ENCODE measurements at regions not wholly inside any gene's neighbourhood (a gene's known extent, or its start where the extent isn't known, plus 50 kb on each side); places are given as distances from the start of the nearest gene placed in this dataset.

DNA sequence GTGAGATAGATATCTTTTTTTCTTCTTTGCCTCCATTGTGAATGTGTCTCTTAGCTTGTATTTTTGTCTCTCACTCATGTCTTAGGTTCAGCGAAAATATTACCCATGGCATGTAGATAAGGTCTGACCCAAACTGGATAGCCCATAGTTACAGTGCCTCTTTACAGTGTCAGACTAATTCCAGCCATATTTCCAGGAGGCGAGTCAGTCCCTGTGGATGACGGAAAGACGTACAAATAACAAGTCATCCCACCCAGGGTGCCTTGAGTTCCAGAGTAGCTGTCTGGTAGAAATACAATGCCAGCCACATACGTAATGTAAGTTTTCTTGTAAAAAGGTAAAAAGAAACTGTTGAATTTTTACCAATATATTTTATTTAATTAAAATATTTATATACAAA is 157.3 kb downstream of the ZNF281 start:
- no peaks in the 10 kb centered on the region for H3K36me3 ChIP-seq (ENCODE audit: control insufficient read depth in 4 of 4, insufficient read depth in 3 of 4, low read depth in 1 of 4, low read length in 3 of 4)
- no peaks in the 10 kb centered on the region for H3K27me3 ChIP-seq (ENCODE audit: control insufficient read depth in 4 of 4, insufficient read depth in 4 of 4, low read length in 3 of 4)
- peaks cover 0 to 13% (median 7%) of the 10 kb centered on the region in 4 donors for H3K4me1 ChIP-seq (ENCODE audit: control insufficient read depth in 4 of 4, insufficient read depth in 4 of 4, low read length in 3 of 4)
- DNase-seq (ENCODE audit: low spot score), result no peak
- H3K27ac ChIP-seq (ENCODE audit: low read depth in 1 of 2, low read length in 2 of 2), result no peak overlapping the region
- H3K9me3 ChIP-seq (ENCODE audit: control insufficient read depth in 4 of 4, low read length in 3 of 4), result no peaks in the 10 kb centered on the region
- H3K9ac ChIP-seq (ENCODE audit: low read depth in 1 of 2, low read length in 2 of 2), result no peak overlapping the region
- no peak overlapping the region for H3K4me3 ChIP-seq (ENCODE audit: low read depth in 1 of 3, low read length in 3 of 3)
- WGBS, result 96% methylated on average over 5 of the region's 5 CpGs
- no peak for TF ChIP-seq TAF1 (conservative IDR thresholded peaks at IDR 0.05)
- TF ChIP-seq, protein P1, sequence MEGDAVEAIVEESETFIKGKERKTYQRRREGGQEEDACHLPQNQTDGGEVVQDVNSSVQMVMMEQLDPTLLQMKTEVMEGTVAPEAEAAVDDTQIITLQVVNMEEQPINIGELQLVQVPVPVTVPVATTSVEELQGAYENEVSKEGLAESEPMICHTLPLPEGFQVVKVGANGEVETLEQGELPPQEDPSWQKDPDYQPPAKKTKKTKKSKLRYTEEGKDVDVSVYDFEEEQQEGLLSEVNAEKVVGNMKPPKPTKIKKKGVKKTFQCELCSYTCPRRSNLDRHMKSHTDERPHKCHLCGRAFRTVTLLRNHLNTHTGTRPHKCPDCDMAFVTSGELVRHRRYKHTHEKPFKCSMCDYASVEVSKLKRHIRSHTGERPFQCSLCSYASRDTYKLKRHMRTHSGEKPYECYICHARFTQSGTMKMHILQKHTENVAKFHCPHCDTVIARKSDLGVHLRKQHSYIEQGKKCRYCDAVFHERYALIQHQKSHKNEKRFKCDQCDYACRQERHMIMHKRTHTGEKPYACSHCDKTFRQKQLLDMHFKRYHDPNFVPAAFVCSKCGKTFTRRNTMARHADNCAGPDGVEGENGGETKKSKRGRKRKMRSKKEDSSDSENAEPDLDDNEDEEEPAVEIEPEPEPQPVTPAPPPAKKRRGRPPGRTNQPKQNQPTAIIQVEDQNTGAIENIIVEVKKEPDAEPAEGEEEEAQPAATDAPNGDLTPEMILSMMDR (IDR thresholded peaks at IDR 0.05; ENCODE audit: low read depth, low read length, missing input control), result no peak
- TF ChIP-seq YY1 (IDR thresholded peaks at IDR 0.05), result no peak
- TF ChIP-seq FOXA2 (IDR thresholded peaks at IDR 0.05), result no peak
- no peak for TF ChIP-seq FOXA1 (IDR thresholded peaks at IDR 0.05)
- no peak for TF ChIP-seq HNF4G (IDR thresholded peaks at IDR 0.05)
- no peak for TF ChIP-seq RXRA (IDR thresholded peaks at IDR 0.05)
- TF ChIP-seq RAD21 (IDR thresholded peaks at IDR 0.05), result no peak
- TF ChIP-seq, protein P2, sequence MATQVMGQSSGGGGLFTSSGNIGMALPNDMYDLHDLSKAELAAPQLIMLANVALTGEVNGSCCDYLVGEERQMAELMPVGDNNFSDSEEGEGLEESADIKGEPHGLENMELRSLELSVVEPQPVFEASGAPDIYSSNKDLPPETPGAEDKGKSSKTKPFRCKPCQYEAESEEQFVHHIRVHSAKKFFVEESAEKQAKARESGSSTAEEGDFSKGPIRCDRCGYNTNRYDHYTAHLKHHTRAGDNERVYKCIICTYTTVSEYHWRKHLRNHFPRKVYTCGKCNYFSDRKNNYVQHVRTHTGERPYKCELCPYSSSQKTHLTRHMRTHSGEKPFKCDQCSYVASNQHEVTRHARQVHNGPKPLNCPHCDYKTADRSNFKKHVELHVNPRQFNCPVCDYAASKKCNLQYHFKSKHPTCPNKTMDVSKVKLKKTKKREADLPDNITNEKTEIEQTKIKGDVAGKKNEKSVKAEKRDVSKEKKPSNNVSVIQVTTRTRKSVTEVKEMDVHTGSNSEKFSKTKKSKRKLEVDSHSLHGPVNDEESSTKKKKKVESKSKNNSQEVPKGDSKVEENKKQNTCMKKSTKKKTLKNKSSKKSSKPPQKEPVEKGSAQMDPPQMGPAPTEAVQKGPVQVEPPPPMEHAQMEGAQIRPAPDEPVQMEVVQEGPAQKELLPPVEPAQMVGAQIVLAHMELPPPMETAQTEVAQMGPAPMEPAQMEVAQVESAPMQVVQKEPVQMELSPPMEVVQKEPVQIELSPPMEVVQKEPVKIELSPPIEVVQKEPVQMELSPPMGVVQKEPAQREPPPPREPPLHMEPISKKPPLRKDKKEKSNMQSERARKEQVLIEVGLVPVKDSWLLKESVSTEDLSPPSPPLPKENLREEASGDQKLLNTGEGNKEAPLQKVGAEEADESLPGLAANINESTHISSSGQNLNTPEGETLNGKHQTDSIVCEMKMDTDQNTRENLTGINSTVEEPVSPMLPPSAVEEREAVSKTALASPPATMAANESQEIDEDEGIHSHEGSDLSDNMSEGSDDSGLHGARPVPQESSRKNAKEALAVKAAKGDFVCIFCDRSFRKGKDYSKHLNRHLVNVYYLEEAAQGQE (IDR thresholded peaks at IDR 0.05), result no peak
- no peak for TF ChIP-seq JUND (IDR thresholded peaks at IDR 0.05)
- TF ChIP-seq SP1 (IDR thresholded peaks at IDR 0.05), result no peak
- no peak for TF ChIP-seq MAX (IDR thresholded peaks at IDR 0.05)
- no peak for TF ChIP-seq ZBTB33 (IDR thresholded peaks at IDR 0.05)

GRCh38 chr1:200250469-200250868 is 159.4 kb downstream of the ZNF281 start:
- DNase-seq (ENCODE audit: low spot score), result no peak
- no peak for TF ChIP-seq MAX (IDR thresholded peaks at IDR 0.05)
- peak; percentile 38 for TF ChIP-seq YY1 (IDR thresholded peaks at IDR 0.05)

More at GRCh38 chr1:200250469-200250868, 159.4 kb downstream of the ZNF281 start:
- whole genome bisulfite sequencing, result 61% methylated on average over 5 of the region's 5 CpGs
- no peak overlapping the region for H3K4me3 ChIP-seq (ENCODE audit: low read depth in 1 of 3, low read length in 3 of 3)
- H3K9ac ChIP-seq (ENCODE audit: low read depth in 1 of 2, low read length in 2 of 2), result no peak overlapping the region
- no peaks in the 10 kb centered on the region for H3K27me3 ChIP-seq (ENCODE audit: control insufficient read depth in 4 of 4, insufficient read depth in 4 of 4, low read length in 3 of 4)
- peaks cover 0 to 13% (median 5%) of the 10 kb centered on the region in 4 donors for H3K4me1 ChIP-seq (ENCODE audit: control insufficient read depth in 4 of 4, insufficient read depth in 4 of 4, low read length in 3 of 4)
- H3K9me3 ChIP-seq (ENCODE audit: control insufficient read depth in 4 of 4, low read length in 3 of 4), result no peaks in the 10 kb centered on the region
- peak overlapping the region in 1 of 2 donors; percentile 55 for H3K27ac ChIP-seq (ENCODE audit: low read depth in 1 of 2, low read length in 2 of 2)
- H3K36me3 ChIP-seq (ENCODE audit: control insufficient read depth in 4 of 4, insufficient read depth in 3 of 4, low read depth in 1 of 4, low read length in 3 of 4), result no peaks in the 10 kb centered on the region

Measured in liver (tissue), 8 donors.